ENCODE measurements at regions not wholly inside any gene's neighbourhood (a gene's known extent, or its start where the extent isn't known, plus 50 kb on each side); places are given as distances from the start of the nearest gene placed in this dataset.

DNA sequence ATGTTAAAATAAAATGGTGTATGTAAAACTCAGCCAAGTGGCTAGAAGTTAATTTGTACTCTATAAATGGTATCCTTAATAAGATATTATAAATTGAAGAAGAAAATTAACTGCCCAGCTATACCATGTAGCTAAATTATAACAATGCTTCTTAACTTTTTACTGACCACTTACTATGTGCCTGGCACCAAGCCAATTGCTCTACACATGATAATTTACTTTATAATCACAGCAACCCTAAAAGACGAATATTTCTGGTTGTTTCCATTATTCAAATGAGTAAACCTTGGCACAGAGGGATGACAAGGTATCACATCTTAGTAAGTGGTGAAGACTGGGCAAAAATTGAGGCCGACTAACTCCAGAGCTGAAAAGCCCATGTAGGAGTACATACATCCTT is 1506.6 kb downstream of the PCDH7 start:
- TF ChIP-seq CTCF (IDR thresholded peaks at IDR 0.05) (no peak), POLR2A (IDR thresholded peaks at IDR 0.05) (no peak)
